Amniotic stem cell (primary cell): ENCODE measurements at regions not wholly inside any gene's neighbourhood (a gene's known extent, or its start where the extent isn't known, plus 50 kb on each side); places are given as distances from the start of the nearest gene placed in this dataset.

Source experiments
- DNase-seq: peaks from one replicate; lab custom pipeline; 2025; lab: John Stamatoyannopoulos, UW

DNA sequence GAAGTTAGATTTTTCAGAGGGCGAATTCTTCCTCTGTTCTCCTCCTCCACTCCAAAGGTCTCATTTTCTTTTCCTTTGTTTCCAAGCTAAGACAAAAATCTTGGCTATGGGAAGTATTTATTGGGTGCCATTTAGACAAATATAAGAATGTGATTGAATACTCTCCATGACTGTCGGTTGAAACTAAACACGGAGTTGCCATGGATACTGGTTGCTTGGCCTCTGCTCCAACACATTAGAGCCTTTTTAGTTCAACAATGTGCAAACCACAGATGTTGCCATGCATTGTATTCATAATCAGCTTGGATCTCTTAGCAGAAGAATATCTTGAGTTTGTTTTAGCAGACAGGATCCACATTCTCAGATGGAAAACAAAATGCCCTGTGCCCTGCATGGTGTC, 366.5 kb upstream of the LCORL start:
- no peak for DNase-seq

- no peak for DNase-seq
Measured at GRCh38 chr4:18381186-18381585, 359.6 kb upstream of the LCORL start.

DNA sequence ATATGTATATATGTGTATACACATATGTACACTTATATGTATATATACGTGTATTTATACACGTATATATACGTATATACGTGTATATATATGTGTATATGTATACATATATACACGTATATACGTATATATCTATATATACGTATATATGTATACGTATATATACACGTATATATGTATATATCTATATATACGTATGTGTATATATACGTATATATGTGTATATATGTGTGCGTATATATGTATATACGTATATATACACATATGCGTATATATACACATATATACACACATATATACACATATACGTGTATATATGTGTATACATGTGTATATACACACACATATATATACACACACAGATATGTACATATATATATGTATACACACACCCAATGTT, 348.0 kb upstream of the LCORL start:
- no peak for DNase-seq

- no peak for DNase-seq
Measured at GRCh38 chr4:18366892-18367291, 345.3 kb upstream of the LCORL start.

DNA sequence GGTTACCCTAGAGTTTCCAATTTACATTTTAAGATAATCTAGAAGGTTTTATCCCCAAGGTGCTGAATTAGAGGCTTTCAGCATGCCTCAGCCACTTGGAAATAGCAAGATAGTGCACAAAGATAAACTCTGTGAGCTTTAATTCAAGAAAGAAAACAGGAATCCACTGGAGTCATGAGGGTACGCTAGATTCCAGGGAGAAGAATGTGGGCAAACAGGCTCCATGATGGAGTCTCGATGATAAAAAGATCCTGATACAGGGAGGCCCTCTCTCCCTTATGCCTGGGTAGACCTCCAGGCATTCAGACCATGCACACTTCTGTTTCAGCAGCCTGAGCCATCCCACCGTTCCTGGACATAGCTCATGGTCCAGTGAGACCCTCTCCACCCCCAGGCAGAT, 344.6 kb upstream of the LCORL start:
- no peak for DNase-seq

GRCh38 chr4:18343581-18343980, 322.0 kb upstream of the LCORL start:
- no peak for DNase-seq

- no peak for DNase-seq
Measured at GRCh38 chr4:18342847-18343246, 321.3 kb upstream of the LCORL start.

- DNase-seq = no peak
Measured at GRCh38 chr4:18321956-18322530, 300.5 kb upstream of the LCORL start.

GRCh38 chr4:18319431-18319830, 297.9 kb upstream of the LCORL start:
- DNase-seq = no peak

GRCh38 chr4:18318682-18319388, 297.3 kb upstream of the LCORL start:
- DNase-seq = no peak

- no peak for DNase-seq
Measured at GRCh38 chr4:18314731-18315130, 293.2 kb upstream of the LCORL start.

DNA sequence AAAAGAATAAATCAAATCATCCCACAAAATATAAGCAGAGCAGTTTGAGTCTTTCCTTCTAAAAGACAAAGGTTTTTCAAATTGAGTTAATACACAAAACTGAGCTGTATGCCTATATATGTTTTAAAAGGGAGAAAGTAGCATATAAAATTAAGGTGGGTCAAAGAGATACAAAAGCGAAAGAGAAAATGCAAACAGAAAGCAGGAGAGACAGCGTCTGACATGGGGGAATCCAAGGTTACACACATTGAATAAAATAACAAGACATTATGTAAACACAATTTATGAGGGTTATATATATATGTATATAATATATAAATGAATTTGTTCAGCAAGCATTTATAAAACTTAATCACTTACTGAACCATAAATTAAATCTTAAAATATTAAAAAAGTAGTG, 276.1 kb upstream of the LCORL start:
- no peak for DNase-seq

DNA sequence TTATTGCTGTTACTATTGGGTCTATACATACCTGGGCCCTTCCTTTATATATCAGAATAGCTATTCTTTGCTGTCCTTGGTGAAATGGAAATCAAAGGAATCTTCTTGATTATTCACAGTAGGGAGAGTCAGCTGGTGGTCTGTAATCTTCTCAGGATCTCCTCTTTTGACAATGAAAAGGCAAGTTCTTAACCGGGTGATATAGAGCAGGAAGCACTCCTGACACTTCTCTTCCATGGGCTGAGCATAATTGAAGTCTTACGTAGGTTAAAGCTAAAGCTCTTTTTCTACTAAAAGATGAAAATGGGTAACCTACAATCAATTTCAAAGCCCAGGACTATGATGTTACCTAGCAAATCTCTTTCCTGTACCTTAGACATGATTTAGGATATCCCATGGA, 274.9 kb upstream of the LCORL start:
- no peak for DNase-seq

GRCh38 chr4:18294846-18295245, 273.3 kb upstream of the LCORL start:
- no peak for DNase-seq

DNA sequence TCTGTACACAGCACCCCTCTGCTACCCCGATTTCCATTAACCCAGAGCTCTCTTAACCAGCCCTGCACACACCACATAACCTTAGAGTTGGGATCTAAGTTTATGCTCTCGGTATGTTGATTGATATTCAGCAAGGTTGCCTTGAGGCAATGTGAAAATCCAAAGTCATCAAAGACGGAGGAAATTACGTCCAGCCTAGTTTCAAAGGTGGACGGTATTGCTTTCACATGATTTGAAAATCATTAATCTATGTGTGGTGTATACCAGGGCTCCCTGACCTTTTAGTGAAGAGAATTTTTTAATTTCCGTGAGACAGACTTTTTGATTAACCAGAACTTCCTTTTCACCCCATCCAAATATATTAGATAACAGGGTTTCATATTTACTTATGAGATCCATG, 272.5 kb upstream of the LCORL start:
- no peak for DNase-seq

DNA sequence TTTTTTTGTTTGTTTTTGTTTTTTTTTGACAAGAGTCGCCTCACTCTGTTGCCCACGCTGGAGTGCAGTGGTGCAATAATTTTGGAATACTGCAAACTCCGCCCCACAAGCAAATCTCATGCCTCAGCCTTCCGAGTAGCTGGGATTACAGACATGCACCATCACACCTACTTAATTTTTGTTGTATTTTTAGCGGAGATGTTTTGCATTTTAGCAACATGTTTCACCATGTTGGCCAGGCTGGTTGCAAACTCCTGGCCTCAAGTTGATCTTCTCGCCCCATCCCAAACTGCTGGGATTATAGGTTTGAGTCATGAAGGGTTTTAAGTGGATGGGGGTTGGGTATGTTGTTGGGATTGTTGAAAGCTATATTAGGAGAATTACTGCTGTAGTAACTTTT, 270.9 kb upstream of the LCORL start:
- DNase-seq = no peak

DNA sequence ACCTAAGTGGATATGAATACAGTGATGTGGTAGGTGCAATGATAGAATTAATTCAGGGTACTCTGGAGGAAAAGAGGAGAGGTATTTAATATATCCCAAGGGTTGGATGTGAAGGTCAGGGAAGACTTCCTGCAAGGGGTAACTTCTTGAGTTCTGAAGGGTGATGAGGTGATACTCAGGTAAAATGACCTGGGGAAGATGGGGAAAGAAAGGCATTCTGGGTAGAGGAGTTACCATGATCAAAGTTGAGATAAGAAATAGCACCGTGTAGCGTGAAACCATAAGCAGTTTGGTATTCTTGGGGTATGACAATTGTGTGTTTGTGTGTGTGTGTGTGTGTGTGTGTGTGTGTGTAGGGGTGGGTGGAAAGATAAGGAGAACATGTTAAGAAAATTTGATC, 270.4 kb upstream of the LCORL start:
- DNase-seq = no peak

DNA sequence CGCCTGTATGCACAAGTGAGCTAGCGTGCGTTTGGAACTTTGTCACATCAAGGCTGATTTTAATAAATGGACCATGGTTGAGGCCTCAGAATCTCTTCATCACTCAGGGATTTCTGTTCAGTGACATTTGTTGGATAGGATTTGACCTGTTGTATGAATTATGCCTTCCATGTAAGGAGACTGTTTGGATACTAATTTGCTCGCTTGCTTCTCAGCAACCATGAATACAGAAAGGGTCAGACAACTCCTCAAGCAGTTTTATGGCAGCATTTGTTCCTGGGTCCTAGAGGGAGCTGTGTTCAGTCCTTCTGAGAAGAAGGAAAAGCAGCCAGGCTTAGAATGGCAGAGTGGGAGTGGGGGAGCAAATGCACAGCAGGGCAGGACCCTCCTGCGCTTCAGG, 269.7 kb upstream of the LCORL start:
- no peak for DNase-seq

GRCh38 chr4:18285357-18285756, 263.8 kb upstream of the LCORL start:
- DNase-seq = no peak

GRCh38 chr4:18278244-18278643, 256.7 kb upstream of the LCORL start:
- DNase-seq = no peak

DNA sequence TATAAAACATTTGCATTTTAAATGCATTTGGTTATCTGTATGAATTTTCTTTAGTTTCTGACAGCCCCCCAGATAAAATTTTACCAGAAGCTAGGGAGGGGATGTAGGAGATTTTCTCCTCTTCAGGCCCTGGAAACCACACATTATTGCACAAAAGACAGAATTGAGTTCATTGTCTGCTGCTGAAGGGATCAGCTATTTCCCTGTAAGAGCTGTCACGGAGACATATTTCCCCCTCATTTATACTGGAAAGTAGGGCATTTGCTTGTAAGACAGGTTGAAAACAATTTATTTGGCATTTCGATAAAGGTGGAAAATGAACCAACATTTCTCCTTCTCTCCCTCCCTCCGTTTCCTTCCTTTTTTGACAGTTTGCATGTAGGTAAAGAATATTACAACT, 241.3 kb upstream of the LCORL start:
- no peak for DNase-seq

GRCh38 chr4:18252052-18252451, 230.5 kb upstream of the LCORL start:
- DNase-seq = no peak

DNA sequence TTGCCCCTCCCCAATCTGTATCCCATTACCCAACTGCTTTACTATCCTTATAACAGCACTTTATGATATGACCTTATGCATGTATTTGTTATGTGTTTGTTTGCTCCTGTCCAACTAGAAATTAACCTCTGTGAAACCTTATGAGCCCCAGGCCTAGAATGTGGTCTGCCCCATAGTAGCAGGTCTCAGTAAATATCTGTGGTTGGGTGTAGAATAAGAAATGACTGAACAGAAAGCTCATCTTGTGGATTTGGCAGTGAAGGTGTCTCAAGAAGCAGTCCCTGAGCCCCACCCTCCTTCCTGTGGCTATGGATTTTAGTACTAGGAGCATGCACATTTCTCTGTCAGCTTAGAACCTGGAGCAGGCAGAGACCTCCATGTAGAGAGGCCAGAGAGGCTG, 229.0 kb upstream of the LCORL start:
- DNase-seq = no peak

DNA sequence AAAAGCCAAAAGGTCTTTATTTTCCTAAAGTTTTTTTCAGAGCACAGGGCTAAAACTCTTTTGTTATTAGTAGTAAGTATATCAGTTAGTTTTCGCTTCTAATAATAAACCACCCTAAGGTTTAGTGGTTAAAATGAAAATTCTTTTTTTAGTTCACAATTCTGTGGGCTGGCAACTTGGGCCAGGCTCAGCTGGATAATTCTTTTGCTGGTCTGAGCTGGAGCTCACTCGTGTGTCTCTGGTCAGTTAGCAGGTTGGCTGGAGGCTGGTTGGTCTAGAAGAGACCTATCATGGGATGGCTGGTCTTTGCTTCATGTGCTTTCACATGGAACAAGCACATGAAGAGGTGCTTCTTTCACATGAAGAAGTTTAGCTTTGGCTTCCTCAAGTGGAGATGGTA, 227.1 kb upstream of the LCORL start:
- DNase-seq = no peak
